DOHH2 (cell line): ENCODE measurements at regions not wholly inside any gene's neighbourhood (a gene's known extent, or its start where the extent isn't known, plus 50 kb on each side); places are given as distances from the start of the nearest gene placed in this dataset.

ENCODE experiments used
- CTCF ChIP-seq: fragments of 200-600 bp; sonication (generic); IDR thresholded peaks from one replicate; pipeline ENCODE4 v1.5.1; 2014; ENCODE audit warnings: antibody characterized with exemption, mild to moderate bottlenecking, low read depth, low read length; ENCODE audit not compliant: poor library complexity, severe bottlenecking
- EZH2phosphoT487 ChIP-seq: fragments of 200-600 bp; sonication (generic); IDR thresholded peaks from 2 replicates; pipeline ENCODE4 v1.6.1; 2017; ENCODE audit warnings: borderline replicate concordance, mild to moderate bottlenecking, antibody characterized with exemption, low read length, moderate library complexity, mixed read lengths

DNA sequence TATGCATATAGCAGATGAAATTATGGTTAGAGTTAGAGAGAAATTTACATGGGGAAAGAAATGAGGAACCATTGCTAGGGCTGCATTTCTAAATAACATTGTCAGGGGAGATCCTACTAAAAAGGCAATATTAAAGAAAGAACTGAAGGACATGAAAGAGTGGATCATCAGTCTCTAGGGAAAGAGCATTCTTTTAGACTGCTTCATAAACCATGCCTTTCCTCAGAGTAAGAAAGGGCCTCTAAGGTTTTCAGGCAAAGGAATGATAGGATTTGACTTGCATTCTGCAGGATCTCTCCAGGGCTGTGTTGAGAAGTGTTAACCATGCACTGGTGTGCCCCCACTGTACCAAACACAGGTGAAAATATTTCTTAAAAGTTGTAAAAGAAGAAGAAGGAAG, 385.4 kb upstream of the MAD2L1 start:
- TF ChIP-seq CTCF, result no peak
- no peak for TF ChIP-seq EZH2phosphoT487
